H9 (cell line): ENCODE measurements at regions not wholly inside any gene's neighbourhood (a gene's known extent, or its start where the extent isn't known, plus 50 kb on each side); places are given as distances from the start of the nearest gene placed in this dataset.

ENCODE experiments used
- DNase-seq: peaks from one replicate; pipeline ENCODE4 v3.0.0-alpha.2; 2017
- H2AFZ ChIP-seq: one replicate; pipeline ENCODE4 v1.6.1; 2013; ENCODE audit warnings: mild to moderate bottlenecking, low read length, control low read depth, moderate library complexity
- H2AK5ac ChIP-seq: 2 replicates; pipeline ENCODE4 v1.6.1; 2013; ENCODE audit warnings: low read length, control low read depth, mixed read lengths; ENCODE audit not compliant: insufficient read length
- H2BK120ac ChIP-seq: one replicate; pipeline ENCODE4 v1.6.1; 2013; ENCODE audit warnings: low read depth, mild to moderate bottlenecking, low read length, control low read depth, inconsistent platforms; ENCODE audit not compliant: poor library complexity, severe bottlenecking
- H2BK12ac ChIP-seq: 2 replicates; pipeline ENCODE4 v1.6.1; 2013; ENCODE audit warnings: low read length, control low read depth, mixed read lengths, low read depth; ENCODE audit not compliant: insufficient read length
- H2BK15ac ChIP-seq: 2 replicates; pipeline ENCODE4 v1.6.1; 2013; ENCODE audit warnings: low read depth, low read length, control low read depth
- H2BK20ac ChIP-seq: one replicate; pipeline ENCODE4 v1.6.1; 2013; ENCODE audit warnings: low read depth, mild to moderate bottlenecking, low read length, control low read depth, inconsistent platforms; ENCODE audit not compliant: poor library complexity, severe bottlenecking
- H2BK5ac ChIP-seq: 2 replicates; pipeline ENCODE4 v1.6.1; 2013; ENCODE audit warnings: low read length, control low read depth, mixed read lengths; ENCODE audit not compliant: insufficient read length
- H3K14ac ChIP-seq: 2 replicates; pipeline ENCODE4 v1.6.1; 2013; ENCODE audit warnings: low read length, control low read depth; ENCODE audit not compliant: insufficient read depth
- H3K18ac ChIP-seq: 2 replicates; pipeline ENCODE4 v1.6.1; 2013; ENCODE audit warnings: low read depth, mild to moderate bottlenecking, mixed read lengths, low read length, control low read depth; ENCODE audit not compliant: insufficient read length
- H3K23ac ChIP-seq: 2 replicates; pipeline ENCODE4 v1.6.1; 2013; ENCODE audit warnings: low read length, control low read depth, mixed read lengths, low read depth; ENCODE audit not compliant: insufficient read length
- H3K23me2 ChIP-seq: 2 replicates; pipeline ENCODE4 v1.6.1; 2013; ENCODE audit warnings: low read depth, mild to moderate bottlenecking, mixed read lengths, low read length, control low read depth; ENCODE audit not compliant: insufficient read length, poor library complexity, severe bottlenecking
- H3K27ac ChIP-seq: 2 replicates; pipeline ENCODE4 v1.5.1; 2013; ENCODE audit warnings: low read length, control low read depth, mixed read lengths, low read depth; ENCODE audit not compliant: insufficient read length
- H3K27me3 ChIP-seq: 2 replicates; pipeline ENCODE4 v1.6.1; 2013; ENCODE audit warnings: low read length, control low read depth, inconsistent platforms; ENCODE audit not compliant: insufficient read depth
- H3K4ac ChIP-seq: 2 replicates; pipeline ENCODE4 v1.6.1; 2013; ENCODE audit warnings: low read depth, mild to moderate bottlenecking, control low read depth, inconsistent platforms, low read length, moderate library complexity
- H3K4me1 ChIP-seq: 2 replicates; pipeline ENCODE4 v1.6.1; 2013; ENCODE audit warnings: low read length, control low read depth, inconsistent platforms; ENCODE audit not compliant: insufficient read depth
- H3K4me2 ChIP-seq: 2 replicates; pipeline ENCODE4 v1.6.1; 2013; ENCODE audit warnings: low read length, control low read depth, mixed read lengths; ENCODE audit not compliant: insufficient read length, insufficient read depth
- H3K56ac ChIP-seq: 2 replicates; pipeline ENCODE4 v1.6.1; 2013; ENCODE audit warnings: low read depth, mild to moderate bottlenecking, mixed read lengths, low read length, control low read depth; ENCODE audit not compliant: insufficient read length
- H3K79me1 ChIP-seq: 2 replicates; pipeline ENCODE4 v1.6.1; 2013; ENCODE audit warnings: low read depth, mild to moderate bottlenecking, moderate library complexity, low read length, control low read depth, inconsistent platforms; ENCODE audit not compliant: insufficient read depth, poor library complexity, severe bottlenecking
- H3K79me2 ChIP-seq: 2 replicates; pipeline ENCODE4 v1.6.1; 2013; ENCODE audit warnings: low read length, control low read depth, inconsistent platforms; ENCODE audit not compliant: insufficient read depth
- H3K9ac ChIP-seq: 2 replicates; pipeline ENCODE4 v1.6.1; 2013; ENCODE audit warnings: low read length, control low read depth, mixed read lengths; ENCODE audit not compliant: insufficient read length; ENCODE audit errors: extremely low read depth
- H3K9me3 ChIP-seq: one replicate; pipeline ENCODE4 v1.6.1; 2013; ENCODE audit warnings: low read depth, low read length, inconsistent platforms; ENCODE audit not compliant: control insufficient read depth
- H3T11ph ChIP-seq: one replicate; pipeline ENCODE4 v1.6.1; 2013; ENCODE audit warnings: mild to moderate bottlenecking, low read length, control low read depth, inconsistent platforms
- H4K20me1 ChIP-seq: one replicate; pipeline ENCODE4 v1.6.1; 2013; ENCODE audit not compliant: control insufficient read depth, insufficient read length, insufficient read depth
- H4K5ac ChIP-seq: 2 replicates; pipeline ENCODE4 v1.6.1; 2013; ENCODE audit warnings: low read depth, mild to moderate bottlenecking, mixed read lengths, low read length, control low read depth; ENCODE audit not compliant: insufficient read length
- H4K8ac ChIP-seq: replicated peaks from 2 replicates; pipeline ENCODE4 v1.6.1; 2013; ENCODE audit warnings: low read length, control low read depth, mixed read lengths, low read depth; ENCODE audit not compliant: insufficient read length
- H4K91ac ChIP-seq: 2 replicates; pipeline ENCODE4 v1.6.1; 2013; ENCODE audit warnings: low read depth, mild to moderate bottlenecking, moderate library complexity, mixed read lengths, low read length, control low read depth; ENCODE audit not compliant: insufficient read length
- H3K27ac Mint-ChIP-seq, 3 experiments: 2 replicates in 2 of 3; 3 replicates in 1 of 3; pipeline ENCODE4 v1.8.0; 2020 to 2021; ENCODE audit warnings: mixed read lengths in 3 of 3, mild to moderate bottlenecking in 1 of 3, moderate library complexity in 1 of 3
- H3K27me3 Mint-ChIP-seq: 2 replicates; pipeline ENCODE4 v1.8.0; 2021; ENCODE audit warnings: low read depth, mild to moderate bottlenecking, moderate library complexity, mixed read lengths
- H3K36me3 Mint-ChIP-seq, 3 experiments: 2 replicates in 2 of 3; 3 replicates in 1 of 3; pipeline ENCODE4 v1.8.0; 2020 to 2021; ENCODE audit warnings: low read depth in 3 of 3, mixed read lengths in 3 of 3; ENCODE audit not compliant: insufficient read depth in 1 of 3
- H3K4me1 Mint-ChIP-seq, 2 experiments: 2 replicates each; pipeline ENCODE4 v1.8.0; 2020; ENCODE audit warnings: mixed read lengths in 2 of 2
- H3K4me3 Mint-ChIP-seq, 2 experiments: 2 replicates in 1 of 2; 3 replicates in 1 of 2; pipeline ENCODE4 v1.8.0; 2020 to 2021; ENCODE audit warnings: mild to moderate bottlenecking in 2 of 2, mixed read lengths in 2 of 2, moderate library complexity in 1 of 2
- H3K9me3 Mint-ChIP-seq, 2 experiments: 2 replicates in 1 of 2; 3 replicates in 1 of 2; pipeline ENCODE4 v1.8.0; 2020; ENCODE audit warnings: mild to moderate bottlenecking in 2 of 2, mixed read lengths in 2 of 2, moderate library complexity in 1 of 2
- WGBS: extraction: QIAGEN DNeasy Blood & Tissue Kit; methylation state at CpG from one replicate; pipeline ENCODE4 v1.1.7; 2013; ENCODE audit warnings: missing lambda C conversion rate, low lambda C conversion rate, mixed read lengths; ENCODE audit not compliant: insufficient read length; ENCODE audit errors: extremely low coverage; 5-methylcytosine and 5-hydroxymethylcytosine counted together
- TF ChIP-seq, protein P1 (sequence below): fragments of 200-600 bp; sonication (generic); conservative IDR thresholded peaks from 3 replicates; pipeline ENCODE4 v1.8.0; 2021; ENCODE audit warnings: antibody characterized with exemption, mild to moderate bottlenecking

DNA sequence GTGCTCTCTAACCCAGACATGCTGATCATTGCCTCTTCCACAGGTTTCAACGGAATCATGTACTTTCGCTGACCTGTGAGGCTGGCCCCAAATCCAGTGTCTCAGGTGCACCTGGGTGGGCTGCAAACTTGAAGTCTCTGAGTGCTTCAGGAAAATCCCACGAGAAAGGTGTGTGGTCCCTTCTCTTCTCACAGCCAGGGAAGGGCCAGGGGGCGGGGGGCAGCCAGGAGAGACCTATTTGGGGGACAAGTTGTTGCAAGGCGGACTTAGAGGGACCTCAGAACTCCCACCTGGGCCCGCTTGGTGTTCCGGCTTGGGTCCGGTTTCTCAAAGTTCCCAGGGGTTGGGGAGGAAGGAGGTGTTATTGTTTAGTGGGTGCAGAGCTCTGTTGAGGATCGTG is 80.0 kb downstream of the HMX1 start:
- Histone ChIP-seq H2BK120ac (no peak overlapping the region), H3K4me1 (no peaks in the 10 kb centered on the region), H3K14ac (no peak overlapping the region), H3K4ac (no peak overlapping the region), H4K91ac (no peak overlapping the region), H2BK12ac (no peak overlapping the region), H4K20me1 (no peaks in the 10 kb centered on the region), H3K23ac (no peak overlapping the region), H2AK5ac (no peak overlapping the region), H3T11ph (no peak overlapping the region), H4K8ac (no peak overlapping the region), H3K9ac (no peak overlapping the region), H3K79me2 (no peaks in the 10 kb centered on the region), H3K56ac (no peak overlapping the region), H3K27me3 (no peaks in the 10 kb centered on the region), H2BK15ac (no peak overlapping the region), H3K27ac (no peak overlapping the region), H2AFZ (no peak overlapping the region), H3K18ac (no peak overlapping the region), H3K9me3 (no peaks in the 10 kb centered on the region), H4K5ac (no peak overlapping the region), H3K23me2 (no peaks in the 10 kb centered on the region), H3K4me2 (no peak overlapping the region), H2BK5ac (no peak overlapping the region), H3K79me1 (no peaks in the 10 kb centered on the region), H2BK20ac (no peak overlapping the region)
- H3K4me1 Mint-ChIP-seq: no peaks in the 10 kb centered on the region
- H3K36me3 Mint-ChIP-seq: no peaks in the 10 kb centered on the region
- TF ChIP-seq, protein P1, sequence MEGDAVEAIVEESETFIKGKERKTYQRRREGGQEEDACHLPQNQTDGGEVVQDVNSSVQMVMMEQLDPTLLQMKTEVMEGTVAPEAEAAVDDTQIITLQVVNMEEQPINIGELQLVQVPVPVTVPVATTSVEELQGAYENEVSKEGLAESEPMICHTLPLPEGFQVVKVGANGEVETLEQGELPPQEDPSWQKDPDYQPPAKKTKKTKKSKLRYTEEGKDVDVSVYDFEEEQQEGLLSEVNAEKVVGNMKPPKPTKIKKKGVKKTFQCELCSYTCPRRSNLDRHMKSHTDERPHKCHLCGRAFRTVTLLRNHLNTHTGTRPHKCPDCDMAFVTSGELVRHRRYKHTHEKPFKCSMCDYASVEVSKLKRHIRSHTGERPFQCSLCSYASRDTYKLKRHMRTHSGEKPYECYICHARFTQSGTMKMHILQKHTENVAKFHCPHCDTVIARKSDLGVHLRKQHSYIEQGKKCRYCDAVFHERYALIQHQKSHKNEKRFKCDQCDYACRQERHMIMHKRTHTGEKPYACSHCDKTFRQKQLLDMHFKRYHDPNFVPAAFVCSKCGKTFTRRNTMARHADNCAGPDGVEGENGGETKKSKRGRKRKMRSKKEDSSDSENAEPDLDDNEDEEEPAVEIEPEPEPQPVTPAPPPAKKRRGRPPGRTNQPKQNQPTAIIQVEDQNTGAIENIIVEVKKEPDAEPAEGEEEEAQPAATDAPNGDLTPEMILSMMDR: no peak
- WGBS: no CpG with 5 or more reads among the region's 9 CpGs
- no peak overlapping the region for H3K27ac Mint-ChIP-seq
- H3K4me3 Mint-ChIP-seq: no peak overlapping the region
- H3K27me3 Mint-ChIP-seq: peaks cover 6% of the 10 kb centered on the region
- H3K9me3 Mint-ChIP-seq: no peaks in the 10 kb centered on the region; a peak in 1 of 5 replicates
- no peak for DNase-seq
